HepG2 (cell line): ENCODE measurements at regions not wholly inside any gene's neighbourhood (a gene's known extent, or its start where the extent isn't known, plus 50 kb on each side); places are given as distances from the start of the nearest gene placed in this dataset.

Experiments
- ATAC-seq: fragments of 200-7000 bp; cut with Tn5 transposase; 3 replicates; pipeline ENCODE4 v1.9.1; 2020; ENCODE audit warnings: mild to moderate bottlenecking, moderate library complexity
- BruUV-seq: library from RNA; stranded (reverse); fragments of 400-500 nt; replicated peaks from 2 replicates; lab custom pipeline; 2021; lab: Mats Ljungman, UMichigan
- CTCF ChIA-PET: fragments of 300-600 bp; formaldehyde crosslinking; extraction: SDS; loops from one replicate; lab custom pipeline; 2021; ENCODE audit warnings: low total read pairs, inconsistent platforms, low intra/inter-chr PET ratio; lab: Yijun Ruan, JAX
- POLR2A ChIA-PET: fragments of 350-600 bp; sonication (Branson Sonifier 250); formaldehyde crosslinking; loops from one replicate; lab custom pipeline; 2020; ENCODE audit warnings: antibody characterized with exemption, inconsistent platforms; lab: Yijun Ruan, JAX
- DNase-seq: peaks from one replicate; pipeline ENCODE4 v3.0.0-alpha.2; 2015; ENCODE audit warnings: low spot score
- FAIRE-seq: peaks from 3 replicates; lab custom pipeline; 2011; peaks lifted over from hg19 to GRCh38; lab: Jason Lieb, UNC
- H2AFZ ChIP-seq: one replicate; pipeline ENCODE4 v1.6.1; 2011; ENCODE audit warnings: low read length, inconsistent platforms
- H3K27ac ChIP-seq: fragments of 300-600 bp; 3 replicates; pipeline ENCODE4 v1.8.0; 2011; ENCODE audit warnings: mixed run types, mild to moderate bottlenecking, mixed read lengths, low read length, inconsistent platforms; ENCODE audit not compliant: insufficient read depth; ENCODE audit errors: extremely low read length
- H3K27me3 ChIP-seq, 2 experiments: fragments of 200-600 bp in 1 of 2; 2 replicates in 1 of 2; 3 replicates in 1 of 2; pipeline versions ENCODE4 v1.6.0 to v1.8.0; 2011; ENCODE audit warnings: low read length in 2 of 2, mild to moderate bottlenecking in 2 of 2, moderate library complexity in 2 of 2, inconsistent platforms in 1 of 2; ENCODE audit not compliant: insufficient read depth in 2 of 2, control insufficient read depth in 1 of 2
- H3K36me3 ChIP-seq, 2 experiments: fragments of 200-600 bp in 1 of 2; replicated peaks in 1 of 2; 2 replicates in 1 of 2; 3 replicates in 1 of 2; pipeline versions ENCODE4 v1.5.1 to v1.8.0; 2011; ENCODE audit warnings: low read length in 2 of 2, inconsistent platforms in 1 of 2; ENCODE audit not compliant: insufficient read depth in 2 of 2, control insufficient read depth in 1 of 2
- H3K4me1 ChIP-seq: 2 replicates; pipeline ENCODE4 v1.5.1; 2012; ENCODE audit warnings: low read length, inconsistent platforms; ENCODE audit not compliant: insufficient read depth
- H3K4me2 ChIP-seq: 2 replicates; pipeline ENCODE4 v1.6.0; 2011; ENCODE audit warnings: low read depth, low read length, inconsistent platforms
- H3K4me3 ChIP-seq, 3 experiments: fragments of 200-600 bp in 1 of 3; sonication (generic), shearing (Covaris generic) in 1 of 3; replicated peaks in 1 of 3; 2 replicates each; pipeline ENCODE4 v1.5.1; 2011 to 2016; ENCODE audit warnings: low read length in 3 of 3, inconsistent platforms in 2 of 3, low read depth in 2 of 3, mild to moderate bottlenecking in 2 of 3, control low read depth in 1 of 3, mixed read lengths in 1 of 3; ENCODE audit not compliant: insufficient read depth in 1 of 3
- H3K79me2 ChIP-seq: one replicate; pipeline ENCODE4 v1.6.1; 2011; ENCODE audit warnings: low read length, inconsistent platforms; ENCODE audit not compliant: insufficient read depth
- H3K9ac ChIP-seq: 2 replicates; pipeline ENCODE4 v1.6.0; 2011; ENCODE audit warnings: mild to moderate bottlenecking, low read depth, low read length, inconsistent platforms; ENCODE audit not compliant: insufficient read depth
- H3K9me3 ChIP-seq: 2 replicates; pipeline ENCODE4 v1.5.1; 2012; ENCODE audit warnings: mild to moderate bottlenecking, low read length
- H4K20me1 ChIP-seq: 2 replicates; pipeline ENCODE4 v1.6.0; 2011; ENCODE audit warnings: inconsistent platforms, mild to moderate bottlenecking, low read length, moderate library complexity; ENCODE audit not compliant: insufficient read depth
- AKAP8 ChIP-seq: sonication (generic); formaldehyde crosslinking; IDR thresholded peaks from 2 replicates; pipeline ENCODE4 v1.5.1; 2020; ENCODE audit warnings: mild to moderate bottlenecking, missing genetic modification reagents
- CENPX ChIP-seq: sonication (generic); formaldehyde crosslinking; IDR thresholded peaks from 2 replicates; pipeline ENCODE4 v1.9.0; 2021; ENCODE audit warnings: mild to moderate bottlenecking, missing genetic modification reagents, moderate library complexity
- FOXP4 ChIP-seq: sonication (generic); formaldehyde crosslinking; IDR thresholded peaks from 2 replicates; pipeline ENCODE4 v1.4.0; 2020; ENCODE audit warnings: missing genetic modification reagents
- HDAC6 ChIP-seq: fragments of 200-600 bp; sonication (generic); IDR thresholded peaks from 2 replicates; pipeline ENCODE4 v1.7.0; 2017; ENCODE audit warnings: mild to moderate bottlenecking, antibody characterized with exemption, low read length, low read depth
- NFIC ChIP-seq: IDR thresholded peaks from 2 replicates; pipeline ENCODE4 v1.6.1; 2012; ENCODE audit warnings: mild to moderate bottlenecking, low read length, inconsistent platforms
- RBM22 ChIP-seq: fragments of 200-400 bp; formaldehyde crosslinking; optimal IDR thresholded peaks from 2 replicates; pipeline ENCODE3; 2017; ENCODE audit warnings: mild to moderate bottlenecking, low read length, moderate library complexity
- TBL1XR1 ChIP-seq: fragments of 150-350 bp; IDR thresholded peaks from 2 replicates; pipeline ENCODE4 v1.6.1; 2014; ENCODE audit warnings: borderline replicate concordance, low read length; ENCODE audit not compliant: partially characterized antibody
- TGIF2 ChIP-seq: IDR thresholded peaks from 2 replicates; pipeline ENCODE4 v1.6.1; 2016; ENCODE audit warnings: control low read depth, missing compliant biosample characterization
- ZBTB40 ChIP-seq, 2 experiments: fragments of 450-650 bp in 1 of 2; sonication (generic) in 1 of 2; formaldehyde crosslinking in 1 of 2; IDR thresholded peaks; 2 replicates each; pipeline versions ENCODE4 v1.6.1 to v1.8.0; 2016 to 2022; ENCODE audit warnings: antibody characterized with exemption in 1 of 2, mild to moderate bottlenecking in 1 of 2, missing genetic modification reagents in 1 of 2
- ZFP1 ChIP-seq: IDR thresholded peaks from 2 replicates; pipeline ENCODE4 v1.6.1; 2016
- ZFP90 ChIP-seq: sonication (generic); formaldehyde crosslinking; IDR thresholded peaks from 2 replicates; pipeline ENCODE4 v1.8.0; 2022; ENCODE audit warnings: missing genetic modification reagents, mild to moderate bottlenecking, inconsistent platforms, borderline replicate concordance
- ZMYM2 ChIP-seq: sonication (generic); formaldehyde crosslinking; IDR thresholded peaks from 2 replicates; pipeline ENCODE4 v1.8.0; 2022; ENCODE audit warnings: mild to moderate bottlenecking, missing genetic modification reagents
- ZNF121 ChIP-seq: sonication (generic); formaldehyde crosslinking; IDR thresholded peaks from 2 replicates; pipeline ENCODE4 v1.5.0; 2020; ENCODE audit warnings: mild to moderate bottlenecking, missing genetic modification reagents
- ZNF3 ChIP-seq: IDR thresholded peaks from 2 replicates; pipeline ENCODE4 v1.7.0; 2017; ENCODE audit warnings: inconsistent platforms
- ZNF629 ChIP-seq: sonication (generic); formaldehyde crosslinking; conservative IDR thresholded peaks from 2 replicates; pipeline ENCODE4 v1.5.0; 2020; ENCODE audit warnings: missing genetic modification reagents
- WGBS: methylation state at CpG from one replicate; pipeline ENCODE4 v1.1.6; 2017; ENCODE audit warnings: low lambda C conversion rate; 5-methylcytosine and 5-hydroxymethylcytosine counted together
- in situ Hi-C: cut with HindIII; loops from 2 replicates; pipeline ENCODE4 v1.10.0; 2017; ENCODE audit warnings: low pct_unique_long_range_greater_than_20kb; ENCODE audit not compliant: extremely low pct_ligation_motif_present
- intact Hi-C: fragments of 100-400 bp; cut with micrococcal nuclease; formaldehyde crosslinking; loops from one replicate; pipeline ENCODE4 v1.10.0; 2022; ENCODE audit not compliant: unreplicated experiment

GRCh38 chr11:71186806-71187205 is 65.6 kb downstream of the SHANK2 start:
- in situ Hi-C loops: no loop called here
- Histone ChIP-seq H3K27me3 (no peaks in the 10 kb centered on the region), H3K4me1 (peaks cover 6% of the 10 kb centered on the region; the same call in 1 of the 2 replicates), H3K9ac (no peak overlapping the region), H3K27ac (no peak overlapping the region), H2AFZ (no peak overlapping the region), H3K4me3 (no peak overlapping the region), H3K4me2 (no peak overlapping the region), H3K36me3 (peaks cover 12 to 62% of the 10 kb centered on the region in 2 experiments; a peak in 4 of 5 replicates), H3K79me2 (peaks cover 32% of the 10 kb centered on the region), H4K20me1 (peaks cover 26% of the 10 kb centered on the region; the same call in 1 of the 2 replicates), H3K9me3 (no peaks in the 10 kb centered on the region)
- intact Hi-C loops: no loop called here
- ATAC-seq (no peak), DNase-seq (no peak), FAIRE-seq (no peak)
- TSS peak; percentile 33 for BruUV-seq
- ChIA-PET POLR2A (no interaction called here), CTCF (no interaction called here)
- WGBS: 99% methylated on average over 8 of the region's 8 CpGs
- TF ChIP-seq ZFP90 (CRISPR knock-in tag) (no peak), NFIC (no peak), ZNF3 (CRISPR knock-in tag) (no peak), CENPX (CRISPR knock-in tag) (no peak), ZBTB40 (IDR thresholded peaks at IDR 0.05) (no peak), ZBTB40 (CRISPR knock-in tag; IDR thresholded peaks at IDR 0.05) (no peak), ZNF121 (CRISPR knock-in tag) (no peak), AKAP8 (CRISPR knock-in tag) (no peak), RBM22 (peak; percentile 22), HDAC6 (no peak), FOXP4 (CRISPR knock-in tag) (no peak), TGIF2 (CRISPR knock-in tag) (no peak), ZNF629 (CRISPR knock-in tag) (no peak), ZMYM2 (no peak), TBL1XR1 (no peak), ZFP1 (CRISPR knock-in tag) (no peak)
